ENCODE measurements at regions not wholly inside any gene's neighbourhood (a gene's known extent, or its start where the extent isn't known, plus 50 kb on each side); places are given as distances from the start of the nearest gene placed in this dataset.

DNA sequence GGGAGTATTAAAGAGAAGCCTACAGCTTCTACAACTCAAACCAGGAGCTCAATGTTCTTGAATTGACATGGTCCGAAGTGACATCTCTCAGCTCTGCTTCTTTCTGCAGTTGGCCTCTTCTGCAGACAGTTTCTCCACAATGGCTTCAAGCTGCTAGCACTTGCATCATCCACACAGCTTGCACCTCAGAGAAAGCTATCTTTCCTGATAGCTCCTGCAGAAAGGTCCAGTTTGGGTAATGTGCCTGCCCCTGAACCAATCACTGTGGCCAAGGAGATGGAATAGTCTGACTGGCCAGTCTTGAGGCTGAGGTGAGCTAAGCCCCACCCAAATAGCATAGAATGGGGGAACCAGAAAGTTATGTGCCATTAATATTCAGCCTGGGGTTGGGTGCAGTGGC is 95.8 kb upstream of the ABCA1 start:
- H3K9me3 ChIP-seq = no peaks in the 10 kb centered on the region
- 82 to 95% methylated on average over 1 of the region's 1 CpG for WGBS, 2 donors
- no peaks in the 10 kb centered on the region for H3K27me3 ChIP-seq
- H3K4me3 ChIP-seq = no peak overlapping the region
- H3K27ac ChIP-seq = no peak overlapping the region
- no peak for TF ChIP-seq POLR2A (IDR thresholded peaks at IDR 0.05)
- no peaks in the 10 kb centered on the region for H3K36me3 ChIP-seq
- ATAC-seq (ENCODE audit: low FRiP score in 2 of 2) (no peak), DNase-seq (no peak)
- no peaks in the 10 kb centered on the region for H3K4me1 ChIP-seq

- H3K36me3 ChIP-seq = no peaks in the 10 kb centered on the region
- DNase-seq = no peak
- H3K27me3 ChIP-seq = no peaks in the 10 kb centered on the region
- TF ChIP-seq POLR2AphosphoS5 (IDR thresholded peaks at IDR 0.05) (no peak), POLR2A (IDR thresholded peaks at IDR 0.05) (no peak), CTCF (IDR thresholded peaks at IDR 0.05) (no peak), EP300 (IDR thresholded peaks at IDR 0.05) (no peak)
- 79% methylated on average over 7 of the region's 7 CpGs for WGBS, 2 donors
- no peaks in the 10 kb centered on the region for H3K4me1 ChIP-seq
- ATAC-seq (ENCODE audit: low FRiP score in 2 of 2) = no peak
- H3K9me3 ChIP-seq = no peaks in the 10 kb centered on the region
- no peak overlapping the region for H3K4me3 ChIP-seq
- H3K27ac ChIP-seq = no peak overlapping the region
Measured at GRCh38 chr9:105024529-105024928, 96.6 kb upstream of the ABCA1 start.

- no peaks in the 10 kb centered on the region for H3K4me1 ChIP-seq
- no peak overlapping the region for H3K4me3 ChIP-seq
- H3K27me3 ChIP-seq = no peaks in the 10 kb centered on the region
- no peaks in the 10 kb centered on the region for H3K9me3 ChIP-seq
- no peak overlapping the region for H3K27ac ChIP-seq
- DNase-seq (no peak), ATAC-seq (ENCODE audit: low FRiP score in 2 of 2) (no peak)
- H3K36me3 ChIP-seq = no peaks in the 10 kb centered on the region
- TF ChIP-seq CTCF (IDR thresholded peaks at IDR 0.05) (no peak), POLR2A (IDR thresholded peaks at IDR 0.05) (no peak), POLR2AphosphoS5 (IDR thresholded peaks at IDR 0.05) (no peak), EP300 (IDR thresholded peaks at IDR 0.05) (no peak)
- 34 to 50% methylated on average over 1 of the region's 1 CpG for WGBS, 2 donors
Measured at GRCh38 chr9:105026451-105026850, 98.5 kb upstream of the ABCA1 start.

GRCh38 chr9:105027084-105027483 is 99.1 kb upstream of the ABCA1 start:
- DNase-seq (no peak), ATAC-seq (ENCODE audit: low FRiP score in 2 of 2) (peak in 1 of 2 donors; percentile 39)
- TF ChIP-seq POLR2A (IDR thresholded peaks at IDR 0.05) = no peak
- 73 to 92% methylated on average over 2 of the region's 2 CpGs for WGBS, 2 donors
- no peaks in the 10 kb centered on the region for H3K9me3 ChIP-seq
- H3K4me1 ChIP-seq = no peaks in the 10 kb centered on the region
- H3K4me3 ChIP-seq = no peak overlapping the region
- no peaks in the 10 kb centered on the region for H3K27me3 ChIP-seq
- no peaks in the 10 kb centered on the region for H3K36me3 ChIP-seq
- no peak overlapping the region for H3K27ac ChIP-seq

DNA sequence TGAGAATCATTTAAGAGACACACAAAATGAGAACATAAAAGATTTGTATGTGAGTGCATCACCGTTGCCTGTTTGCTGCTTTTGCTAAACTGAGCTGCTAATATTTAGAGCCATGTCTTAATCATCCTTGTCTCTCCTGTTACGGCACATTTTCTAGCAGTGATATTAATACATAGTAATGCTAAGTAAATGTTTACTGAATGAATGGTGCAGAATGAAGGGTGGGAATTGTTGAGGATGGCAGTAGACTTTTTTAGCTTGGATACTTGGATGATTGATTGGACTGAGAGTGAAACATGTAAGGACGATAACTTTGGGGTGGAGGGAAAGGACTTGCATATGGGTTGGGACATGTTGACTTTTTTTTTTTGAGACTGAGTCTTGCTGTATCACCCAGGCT is 102.3 kb upstream of the ABCA1 start:
- H3K36me3 ChIP-seq = no peaks in the 10 kb centered on the region
- H3K4me1 ChIP-seq = no peaks in the 10 kb centered on the region
- WGBS, 2 donors = 93 to 94% methylated on average over 3 of the region's 3 CpGs
- no peak overlapping the region for H3K4me3 ChIP-seq
- no peak overlapping the region for H3K27ac ChIP-seq
- no peaks in the 10 kb centered on the region for H3K9me3 ChIP-seq
- no peaks in the 10 kb centered on the region for H3K27me3 ChIP-seq
- ATAC-seq (ENCODE audit: low FRiP score in 2 of 2) (no peak), DNase-seq (no peak)
- no peak for TF ChIP-seq POLR2AphosphoS5 (IDR thresholded peaks at IDR 0.05)
- TF ChIP-seq CTCF (IDR thresholded peaks at IDR 0.05) = no peak
- TF ChIP-seq POLR2A (IDR thresholded peaks at IDR 0.05) = no peak
- no peak for TF ChIP-seq EP300 (IDR thresholded peaks at IDR 0.05)

DNA sequence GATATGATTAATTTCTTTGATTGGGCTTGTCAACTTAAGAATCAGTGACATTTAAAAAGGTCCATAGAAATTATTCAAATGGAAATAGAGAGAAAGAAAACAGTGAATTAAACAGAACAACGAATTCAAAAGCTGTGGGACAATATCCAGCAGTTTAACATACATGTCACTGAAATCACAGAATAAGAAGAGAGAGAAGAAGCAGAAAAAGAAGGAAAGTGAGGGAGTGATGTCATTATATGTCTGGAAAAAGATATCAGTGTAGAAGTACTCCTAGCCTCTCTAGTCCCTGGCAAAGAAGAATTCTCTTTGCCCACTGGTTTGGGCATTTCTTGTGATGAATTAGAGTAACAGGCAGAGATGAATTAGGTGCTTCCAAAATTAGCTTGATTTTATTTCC is 109.2 kb upstream of the ABCA1 start:
- TF ChIP-seq EP300 (IDR thresholded peaks at IDR 0.05) (no peak), CTCF (IDR thresholded peaks at IDR 0.05) (no peak), POLR2A (IDR thresholded peaks at IDR 0.05) (no peak), POLR2AphosphoS5 (IDR thresholded peaks at IDR 0.05) (no peak)
- ATAC-seq (ENCODE audit: low FRiP score in 2 of 2) (no peak), DNase-seq (no peak)
- Histone ChIP-seq H3K27me3 (no peaks in the 10 kb centered on the region), H3K27ac (no peak overlapping the region), H3K4me3 (no peak overlapping the region), H3K9me3 (no peaks in the 10 kb centered on the region), H3K4me1 (no peaks in the 10 kb centered on the region), H3K36me3 (no peaks in the 10 kb centered on the region)
- 89 to 100% methylated on average over 1 of the region's 1 CpG for WGBS, 2 donors

Measured in upper lobe of left lung (tissue), 6 donors.